ENCODE measurements at regions not wholly inside any gene's neighbourhood (a gene's known extent, or its start where the extent isn't known, plus 50 kb on each side); places are given as distances from the start of the nearest gene placed in this dataset.

GRCh38 chr16:26546573-26546972, 520.2 kb upstream of the C16orf82 start:
- TF ChIP-seq CTCF (IDR thresholded peaks at IDR 0.05) (no peak), EZH2 (IDR thresholded peaks at IDR 0.05) (no peak)
